ENCODE measurements at regions not wholly inside any gene's neighbourhood (a gene's known extent, or its start where the extent isn't known, plus 50 kb on each side); places are given as distances from the start of the nearest gene placed in this dataset.
"Not testable (repeated sequence)": the region's sequence is repeated elsewhere in the genome, so short reads cannot be mapped to it uniquely, and the experiment has no call there.

- no peak for DNase-seq
Measured at GRCh38 chr4:128758314-128758922, 51.1 kb upstream of the JADE1 start.

GRCh38 chr4:128757712-128758111, 51.8 kb upstream of the JADE1 start:
- DNase-seq = no peak

GRCh38 chr4:128751354-128751753, 58.1 kb upstream of the JADE1 start:
- DNase-seq = no peak

GRCh38 chr4:128741748-128742147, 67.8 kb upstream of the JADE1 start:
- DNase-seq = not testable (repeated sequence)

- no peak for DNase-seq
Measured at GRCh38 chr4:128737098-128737513, 72.4 kb upstream of the JADE1 start.

GRCh38 chr4:128735714-128736113, 73.8 kb upstream of the JADE1 start:
- DNase-seq = no peak

- DNase-seq = no peak
Measured at GRCh38 chr4:128728190-128728589, 81.3 kb upstream of the JADE1 start.

GRCh38 chr4:128727658-128728057, 81.8 kb upstream of the JADE1 start:
- DNase-seq = no peak

- no peak for DNase-seq
Measured at GRCh38 chr4:128725405-128726055, 84.0 kb upstream of the JADE1 start.

GRCh38 chr4:128722911-128723310, 86.6 kb upstream of the JADE1 start:
- no peak for DNase-seq

- DNase-seq = no peak
Measured at GRCh38 chr4:128721896-128722295, 87.6 kb upstream of the JADE1 start.

GRCh38 chr4:128720270-128720669, 89.2 kb upstream of the JADE1 start:
- no peak for DNase-seq

- no peak for DNase-seq
Measured at GRCh38 chr4:128718768-128719167, 90.7 kb upstream of the JADE1 start.

- no peak for DNase-seq
Measured at GRCh38 chr4:128716338-128716737, 93.2 kb upstream of the JADE1 start.

GRCh38 chr4:128715616-128716015, 93.9 kb upstream of the JADE1 start:
- no peak for DNase-seq

GRCh38 chr4:128711361-128711760, 98.1 kb upstream of the JADE1 start:
- DNase-seq = no peak

GRCh38 chr4:128709268-128709667, 100.2 kb upstream of the JADE1 start:
- DNase-seq = no peak

- DNase-seq = no peak
Measured at GRCh38 chr4:128707864-128708263, 101.6 kb upstream of the JADE1 start.

- DNase-seq = no peak
Measured at GRCh38 chr4:128703948-128704347, 105.6 kb upstream of the JADE1 start.

GRCh38 chr4:128700659-128701350, 108.7 kb upstream of the JADE1 start:
- no peak for DNase-seq

- DNase-seq = no peak
Measured at GRCh38 chr4:128698386-128698785, 111.1 kb upstream of the JADE1 start.

GRCh38 chr4:128697323-128697722, 112.2 kb upstream of the JADE1 start:
- no peak for DNase-seq

GRCh38 chr4:128690011-128690410, 119.5 kb upstream of the JADE1 start:
- DNase-seq = no peak

GRCh38 chr4:128688846-128689437, 120.6 kb upstream of the JADE1 start:
- DNase-seq = no peak

All from suppressor macrophage treated with lipopolysaccharide for 1 hour (primary cell).